IMR-90 (cell line): ENCODE measurements at regions not wholly inside any gene's neighbourhood (a gene's known extent, or its start where the extent isn't known, plus 50 kb on each side); places are given as distances from the start of the nearest gene placed in this dataset.

Experiments used
- POLR2A ChIP-seq: IDR thresholded peaks from 2 replicates; pipeline ENCODE4 v1.6.1; 2012; ENCODE audit warnings: mild to moderate bottlenecking, low read depth, low read length
- RFX5 ChIP-seq: IDR thresholded peaks from 2 replicates; pipeline ENCODE4 v1.8.0; 2012; ENCODE audit warnings: low read depth, mild to moderate bottlenecking, low read length, moderate library complexity
- TF ChIP-seq, protein P1 (sequence below): conservative IDR thresholded peaks from 2 replicates; pipeline ENCODE4 v1.5.1; 2012; ENCODE audit warnings: mild to moderate bottlenecking, low read depth, low read length, improper control_type of control experiment

DNA sequence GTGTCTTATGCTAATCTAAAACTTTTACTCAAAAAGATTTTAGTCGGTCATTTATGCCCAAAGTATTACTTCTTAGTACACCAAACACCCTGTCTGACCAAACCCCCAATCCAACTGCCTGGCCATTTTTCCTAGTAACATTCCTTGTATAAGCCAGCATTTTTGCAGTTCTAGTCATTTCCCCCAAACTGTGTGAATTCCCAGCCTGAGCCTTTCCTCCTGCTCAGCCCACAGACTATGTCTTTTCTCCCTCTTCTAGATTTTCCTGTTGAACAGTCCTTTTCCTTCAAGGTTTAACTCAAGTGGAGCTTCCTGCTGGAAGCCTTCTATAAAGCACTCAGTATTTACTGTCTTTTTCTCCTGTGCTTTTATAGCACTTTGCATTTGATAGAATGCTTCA lies 843.8 kb downstream of the USP25 start:
- TF ChIP-seq RFX5 (no peak), POLR2A (no peak)
- TF ChIP-seq, protein P1, sequence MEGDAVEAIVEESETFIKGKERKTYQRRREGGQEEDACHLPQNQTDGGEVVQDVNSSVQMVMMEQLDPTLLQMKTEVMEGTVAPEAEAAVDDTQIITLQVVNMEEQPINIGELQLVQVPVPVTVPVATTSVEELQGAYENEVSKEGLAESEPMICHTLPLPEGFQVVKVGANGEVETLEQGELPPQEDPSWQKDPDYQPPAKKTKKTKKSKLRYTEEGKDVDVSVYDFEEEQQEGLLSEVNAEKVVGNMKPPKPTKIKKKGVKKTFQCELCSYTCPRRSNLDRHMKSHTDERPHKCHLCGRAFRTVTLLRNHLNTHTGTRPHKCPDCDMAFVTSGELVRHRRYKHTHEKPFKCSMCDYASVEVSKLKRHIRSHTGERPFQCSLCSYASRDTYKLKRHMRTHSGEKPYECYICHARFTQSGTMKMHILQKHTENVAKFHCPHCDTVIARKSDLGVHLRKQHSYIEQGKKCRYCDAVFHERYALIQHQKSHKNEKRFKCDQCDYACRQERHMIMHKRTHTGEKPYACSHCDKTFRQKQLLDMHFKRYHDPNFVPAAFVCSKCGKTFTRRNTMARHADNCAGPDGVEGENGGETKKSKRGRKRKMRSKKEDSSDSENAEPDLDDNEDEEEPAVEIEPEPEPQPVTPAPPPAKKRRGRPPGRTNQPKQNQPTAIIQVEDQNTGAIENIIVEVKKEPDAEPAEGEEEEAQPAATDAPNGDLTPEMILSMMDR = no peak
